SU-DHL-6 (cell line): ENCODE measurements at regions not wholly inside any gene's neighbourhood (a gene's known extent, or its start where the extent isn't known, plus 50 kb on each side); places are given as distances from the start of the nearest gene placed in this dataset.

ENCODE experiments used
- EZH2phosphoT487 ChIP-seq: fragments of 200-600 bp; sonication (generic), shearing (Covaris generic); conservative IDR thresholded peaks from 2 replicates; pipeline ENCODE4 v1.6.1; 2018; ENCODE audit warnings: mild to moderate bottlenecking, antibody characterized with exemption, low read length, moderate library complexity, mixed read lengths
- TF ChIP-seq, protein P1 (sequence below): fragments of 200-600 bp; sonication (generic); IDR thresholded peaks from one replicate; pipeline ENCODE4 v1.5.1; 2017; ENCODE audit warnings: antibody characterized with exemption, mild to moderate bottlenecking, low read length, moderate library complexity; ENCODE audit not compliant: insufficient read depth, poor library complexity, severe bottlenecking

DNA sequence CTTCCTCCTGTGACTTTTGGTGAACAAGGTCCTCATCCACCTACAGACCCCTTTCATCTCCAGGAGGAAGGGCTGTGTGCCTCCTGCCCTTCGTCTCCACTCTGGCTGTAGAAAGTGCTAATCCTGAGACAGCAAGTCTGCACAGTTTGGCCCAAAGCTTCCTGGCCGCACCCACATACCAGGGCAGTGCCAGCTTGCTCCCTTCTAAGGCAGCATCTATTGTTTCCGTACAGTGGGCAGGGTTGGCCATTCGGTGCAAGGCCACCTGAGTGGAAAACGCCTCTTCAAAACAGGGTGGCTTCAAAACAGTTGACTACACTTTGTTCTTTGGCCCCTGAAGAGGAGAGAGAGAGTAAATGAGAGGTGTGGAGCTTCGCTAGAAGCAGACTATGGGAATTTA, 134.1 kb upstream of the KLF14 start:
- TF ChIP-seq, protein P1, sequence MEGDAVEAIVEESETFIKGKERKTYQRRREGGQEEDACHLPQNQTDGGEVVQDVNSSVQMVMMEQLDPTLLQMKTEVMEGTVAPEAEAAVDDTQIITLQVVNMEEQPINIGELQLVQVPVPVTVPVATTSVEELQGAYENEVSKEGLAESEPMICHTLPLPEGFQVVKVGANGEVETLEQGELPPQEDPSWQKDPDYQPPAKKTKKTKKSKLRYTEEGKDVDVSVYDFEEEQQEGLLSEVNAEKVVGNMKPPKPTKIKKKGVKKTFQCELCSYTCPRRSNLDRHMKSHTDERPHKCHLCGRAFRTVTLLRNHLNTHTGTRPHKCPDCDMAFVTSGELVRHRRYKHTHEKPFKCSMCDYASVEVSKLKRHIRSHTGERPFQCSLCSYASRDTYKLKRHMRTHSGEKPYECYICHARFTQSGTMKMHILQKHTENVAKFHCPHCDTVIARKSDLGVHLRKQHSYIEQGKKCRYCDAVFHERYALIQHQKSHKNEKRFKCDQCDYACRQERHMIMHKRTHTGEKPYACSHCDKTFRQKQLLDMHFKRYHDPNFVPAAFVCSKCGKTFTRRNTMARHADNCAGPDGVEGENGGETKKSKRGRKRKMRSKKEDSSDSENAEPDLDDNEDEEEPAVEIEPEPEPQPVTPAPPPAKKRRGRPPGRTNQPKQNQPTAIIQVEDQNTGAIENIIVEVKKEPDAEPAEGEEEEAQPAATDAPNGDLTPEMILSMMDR = no peak
- TF ChIP-seq EZH2phosphoT487 = no peak
